Esophagus squamous epithelium (tissue), 4 donors: ENCODE measurements at regions not wholly inside any gene's neighbourhood (a gene's known extent, or its start where the extent isn't known, plus 50 kb on each side); places are given as distances from the start of the nearest gene placed in this dataset.

Experiments
- POLR2A ChIP-seq, 4 donors: fragments of 450-650 bp; IDR thresholded peaks; one replicate each; pipeline ENCODE4 v1.6.1; 2017; ENCODE audit warnings: antibody characterized with exemption in 4 of 4, mild to moderate bottlenecking in 4 of 4, moderate library complexity in 3 of 4
- TF ChIP-seq, protein P1 (sequence below), 6 experiments: fragments of 450-650 bp in 4 of 6; fragments of 200-600 bp in 2 of 6; sonication (generic) in 2 of 6; IDR thresholded peaks; one replicate each; pipeline ENCODE4 v1.5.1; 2016 to 2019; ENCODE audit warnings: antibody characterized with exemption in 6 of 6, mild to moderate bottlenecking in 4 of 6, moderate library complexity in 4 of 6

- TF ChIP-seq, protein P1, sequence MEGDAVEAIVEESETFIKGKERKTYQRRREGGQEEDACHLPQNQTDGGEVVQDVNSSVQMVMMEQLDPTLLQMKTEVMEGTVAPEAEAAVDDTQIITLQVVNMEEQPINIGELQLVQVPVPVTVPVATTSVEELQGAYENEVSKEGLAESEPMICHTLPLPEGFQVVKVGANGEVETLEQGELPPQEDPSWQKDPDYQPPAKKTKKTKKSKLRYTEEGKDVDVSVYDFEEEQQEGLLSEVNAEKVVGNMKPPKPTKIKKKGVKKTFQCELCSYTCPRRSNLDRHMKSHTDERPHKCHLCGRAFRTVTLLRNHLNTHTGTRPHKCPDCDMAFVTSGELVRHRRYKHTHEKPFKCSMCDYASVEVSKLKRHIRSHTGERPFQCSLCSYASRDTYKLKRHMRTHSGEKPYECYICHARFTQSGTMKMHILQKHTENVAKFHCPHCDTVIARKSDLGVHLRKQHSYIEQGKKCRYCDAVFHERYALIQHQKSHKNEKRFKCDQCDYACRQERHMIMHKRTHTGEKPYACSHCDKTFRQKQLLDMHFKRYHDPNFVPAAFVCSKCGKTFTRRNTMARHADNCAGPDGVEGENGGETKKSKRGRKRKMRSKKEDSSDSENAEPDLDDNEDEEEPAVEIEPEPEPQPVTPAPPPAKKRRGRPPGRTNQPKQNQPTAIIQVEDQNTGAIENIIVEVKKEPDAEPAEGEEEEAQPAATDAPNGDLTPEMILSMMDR (IDR thresholded peaks at IDR 0.05): no peak
- TF ChIP-seq POLR2A (IDR thresholded peaks at IDR 0.05): no peak
These were observed 254.6 kb upstream of the PIK3C3 start for GRCh38 chr18:41700416-41700815.
